ENCODE measurements at regions not wholly inside any gene's neighbourhood (a gene's known extent, or its start where the extent isn't known, plus 50 kb on each side); places are given as distances from the start of the nearest gene placed in this dataset.

GRCh38 chrX:13374364-13374763 is 54.5 kb upstream of the ATXN3L start:
- no peaks in the 10 kb centered on the region for H3K9me3 ChIP-seq (ENCODE audit: control insufficient read depth, insufficient read depth, low read length)
- H3K4me1 ChIP-seq (ENCODE audit: insufficient read depth, low read length): peaks cover 8% of the 10 kb centered on the region
- H3K36me3 ChIP-seq (ENCODE audit: insufficient read depth, low read length): no peaks in the 10 kb centered on the region

GRCh38 chrX:13373431-13374187 is 53.8 kb upstream of the ATXN3L start:
- Histone ChIP-seq H3K4me1 (ENCODE audit: insufficient read depth, low read length) (peaks cover 15% of the 10 kb centered on the region), H3K9ac (ENCODE audit: low read depth, low read length) (no peak overlapping the region), H3K9me3 (ENCODE audit: control insufficient read depth, insufficient read depth, low read length) (no peaks in the 10 kb centered on the region), H3K36me3 (ENCODE audit: insufficient read depth, low read length) (no peaks in the 10 kb centered on the region)

More at GRCh38 chrX:13374364-13374763, 54.5 kb upstream of the ATXN3L start:
- no peak overlapping the region for H3K9ac ChIP-seq (ENCODE audit: low read depth, low read length)

- Histone ChIP-seq H3K9ac (ENCODE audit: low read depth, low read length) (no peak overlapping the region), H3K4me1 (ENCODE audit: insufficient read depth, low read length) (peaks cover 21% of the 10 kb centered on the region), H3K36me3 (ENCODE audit: insufficient read depth, low read length) (no peaks in the 10 kb centered on the region), H3K9me3 (ENCODE audit: control insufficient read depth, insufficient read depth, low read length) (no peaks in the 10 kb centered on the region)
These were observed 53.2 kb upstream of the ATXN3L start for GRCh38 chrX:13373027-13373426.

- peaks cover 23% of the 10 kb centered on the region for H3K4me1 ChIP-seq (ENCODE audit: insufficient read depth, low read length)
- H3K9ac ChIP-seq (ENCODE audit: low read depth, low read length): no peak overlapping the region
- no peaks in the 10 kb centered on the region for H3K9me3 ChIP-seq (ENCODE audit: control insufficient read depth, insufficient read depth, low read length)
- H3K36me3 ChIP-seq (ENCODE audit: insufficient read depth, low read length): no peaks in the 10 kb centered on the region
These were observed 52.5 kb upstream of the ATXN3L start for GRCh38 chrX:13372203-13372980.

GRCh38 chrX:13371186-13371585 is 51.3 kb upstream of the ATXN3L start:
- Histone ChIP-seq H3K36me3 (ENCODE audit: insufficient read depth, low read length) (no peaks in the 10 kb centered on the region), H3K9ac (ENCODE audit: low read depth, low read length) (no peak overlapping the region), H3K9me3 (ENCODE audit: control insufficient read depth, insufficient read depth, low read length) (no peaks in the 10 kb centered on the region), H3K4me1 (ENCODE audit: insufficient read depth, low read length) (peaks cover 23% of the 10 kb centered on the region)

- Histone ChIP-seq H3K9ac (ENCODE audit: low read depth, low read length) (no peak overlapping the region), H3K9me3 (ENCODE audit: control insufficient read depth, insufficient read depth, low read length) (no peaks in the 10 kb centered on the region), H3K36me3 (ENCODE audit: insufficient read depth, low read length) (no peaks in the 10 kb centered on the region)
These were observed 50.9 kb upstream of the ATXN3L start for GRCh38 chrX:13370713-13371112.

More at GRCh38 chrX:13370713-13371112, 50.9 kb upstream of the ATXN3L start:
- H3K4me1 ChIP-seq (ENCODE audit: insufficient read depth, low read length): peaks cover 23% of the 10 kb centered on the region
